SJSA1 (cell line): ENCODE measurements at regions not wholly inside any gene's neighbourhood (a gene's known extent, or its start where the extent isn't known, plus 50 kb on each side); places are given as distances from the start of the nearest gene placed in this dataset.

Experiments
- DNase-seq, 2 experiments: peaks; one replicate each; pipeline ENCODE4 v3.0.0-alpha.2; 2015 to 2020; ENCODE audit warnings: low spot score in 2 of 2, low read depth in 1 of 2
- H3K27ac ChIP-seq: fragments of 250-450 bp; sonication (Bioruptor Pico); 2 replicates; pipeline ENCODE4 v1.5.1; 2020; ENCODE audit warnings: mild to moderate bottlenecking, moderate library complexity
- H3K27me3 ChIP-seq: fragments of 250-450 bp; sonication (Bioruptor Pico); replicated peaks from 2 replicates; pipeline ENCODE4 v1.5.1; 2020; ENCODE audit warnings: mild to moderate bottlenecking, moderate library complexity
- H3K36me3 ChIP-seq: fragments of 250-450 bp; sonication (Bioruptor Pico); 2 replicates; pipeline ENCODE4 v1.5.1; 2020; ENCODE audit warnings: mild to moderate bottlenecking
- H3K4me1 ChIP-seq: fragments of 250-450 bp; sonication (Bioruptor Pico); replicated peaks from 2 replicates; pipeline ENCODE4 v1.6.1; 2021; ENCODE audit warnings: mild to moderate bottlenecking
- H3K4me3 ChIP-seq: fragments of 250-450 bp; sonication (Bioruptor Pico); 2 replicates; pipeline ENCODE4 v1.5.1; 2020; ENCODE audit warnings: mild to moderate bottlenecking
- H3K9me3 ChIP-seq: fragments of 250-450 bp; sonication (Bioruptor Pico); replicated peaks from 2 replicates; pipeline ENCODE4 v1.5.1; 2020; ENCODE audit warnings: mild to moderate bottlenecking

- Histone ChIP-seq H3K9me3 (no peaks in the 10 kb centered on the region), H3K27ac (no peak overlapping the region), H3K36me3 (no peaks in the 10 kb centered on the region), H3K4me3 (no peak overlapping the region), H3K27me3 (0 out of 2 replicates have a peak, but pooled peaks cover 4% of the 10 kb centered on the region), H3K4me1 (no peaks in the 10 kb centered on the region)
- DNase-seq = no peak
Observed at GRCh38 chr12:59164226-59164625, 243.9 kb upstream of the LRIG3 start.

GRCh38 chr12:59158681-59159080 is 238.4 kb upstream of the LRIG3 start:
- no peak for DNase-seq

DNA sequence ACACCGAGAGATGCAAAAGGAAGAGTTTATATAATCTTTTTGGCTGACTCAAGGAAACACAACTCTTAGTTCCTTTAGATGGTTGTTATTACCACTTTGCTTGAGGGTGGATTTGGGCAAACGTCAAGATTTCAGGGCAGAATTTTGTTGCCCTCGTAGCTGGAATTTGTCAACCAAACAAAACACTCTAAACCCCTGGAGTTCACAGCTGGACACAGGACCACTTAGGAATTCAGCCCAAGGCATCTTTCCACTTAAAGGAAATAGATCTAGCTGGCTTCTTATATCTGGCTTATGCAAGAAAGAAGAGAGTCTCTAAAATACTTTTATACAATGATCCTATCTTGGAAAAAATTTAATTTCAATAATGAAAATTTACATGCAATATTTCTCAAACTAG is 237.8 kb upstream of the LRIG3 start:
- H3K4me1 ChIP-seq = peaks cover 2% of the 10 kb centered on the region; the same call in 1 of the 2 replicates
- H3K9me3 ChIP-seq = no peaks in the 10 kb centered on the region
- no peaks in the 10 kb centered on the region for H3K36me3 ChIP-seq
- DNase-seq = no peak
- no peak overlapping the region for H3K4me3 ChIP-seq
- no peaks in the 10 kb centered on the region for H3K27me3 ChIP-seq
- no peak overlapping the region for H3K27ac ChIP-seq

More at GRCh38 chr12:59158681-59159080, 238.4 kb upstream of the LRIG3 start:
- no peaks in the 10 kb centered on the region for H3K9me3 ChIP-seq
- no peak overlapping the region for H3K4me3 ChIP-seq
- H3K27me3 ChIP-seq = no peaks in the 10 kb centered on the region
- no peak overlapping the region for H3K27ac ChIP-seq
- no peaks in the 10 kb centered on the region for H3K4me1 ChIP-seq
- H3K36me3 ChIP-seq = no peaks in the 10 kb centered on the region

- no peak for DNase-seq
- Histone ChIP-seq H3K9me3 (no peaks in the 10 kb centered on the region), H3K27ac (no peak overlapping the region), H3K4me3 (no peak overlapping the region), H3K4me1 (peaks cover 18% of the 10 kb centered on the region), H3K36me3 (no peaks in the 10 kb centered on the region), H3K27me3 (no peaks in the 10 kb centered on the region)
Observed at GRCh38 chr12:59155448-59155847, 235.1 kb upstream of the LRIG3 start.

DNA sequence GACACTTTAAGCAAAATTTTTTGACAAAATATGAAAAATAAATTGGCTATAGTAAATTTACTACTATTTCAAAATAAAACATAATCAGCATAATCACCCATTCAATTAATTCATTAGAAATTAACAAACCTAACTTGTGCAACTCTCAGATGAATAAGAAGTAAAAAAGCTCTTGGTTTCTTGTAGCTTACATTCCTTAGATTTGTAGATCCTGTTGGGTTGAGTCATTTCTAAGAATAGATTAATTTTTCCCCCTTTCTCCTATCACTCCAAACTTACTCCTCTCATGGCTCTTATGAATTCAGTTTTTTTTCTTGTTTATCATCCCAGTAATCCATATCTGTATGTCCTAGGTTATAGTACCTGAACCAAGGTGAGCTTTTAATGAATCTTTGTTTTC is 230.9 kb upstream of the LRIG3 start:
- Histone ChIP-seq H3K4me1 (peaks cover 21% of the 10 kb centered on the region), H3K27me3 (no peaks in the 10 kb centered on the region), H3K9me3 (no peaks in the 10 kb centered on the region), H3K27ac (no peak overlapping the region), H3K36me3 (no peaks in the 10 kb centered on the region), H3K4me3 (no peak overlapping the region)
- peak in 1 of 2 experiments; percentile 30 for DNase-seq

GRCh38 chr12:59149995-59150642 is 229.8 kb upstream of the LRIG3 start:
- Histone ChIP-seq H3K27me3 (no peaks in the 10 kb centered on the region), H3K4me3 (no peak overlapping the region), H3K9me3 (no peaks in the 10 kb centered on the region), H3K36me3 (no peaks in the 10 kb centered on the region), H3K4me1 (peaks cover 21% of the 10 kb centered on the region), H3K27ac (no peak overlapping the region)
- peak in 1 of 2 experiments; percentile 64 for DNase-seq

DNA sequence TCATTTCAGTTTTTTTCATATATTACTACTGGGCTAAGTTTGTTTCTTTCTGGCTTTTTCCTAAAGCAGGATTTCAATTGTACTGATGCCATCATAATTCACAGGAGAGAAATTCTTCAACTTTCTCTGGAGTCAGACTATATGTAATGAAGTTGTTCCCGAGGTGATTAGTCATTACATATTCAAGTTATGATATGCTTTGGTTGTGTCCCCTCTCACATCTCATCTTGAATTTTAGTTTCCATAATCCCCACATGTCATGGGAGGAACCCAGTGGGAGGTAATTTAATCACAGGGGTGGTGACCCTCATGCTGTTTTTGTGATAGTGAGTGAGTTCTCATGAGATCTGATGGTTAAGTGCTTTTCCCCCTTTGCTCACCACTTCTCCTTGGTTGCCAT is 227.5 kb upstream of the LRIG3 start:
- Histone ChIP-seq H3K27ac (no peak overlapping the region), H3K27me3 (no peaks in the 10 kb centered on the region), H3K4me1 (peaks cover 16% of the 10 kb centered on the region), H3K4me3 (no peak overlapping the region), H3K36me3 (no peaks in the 10 kb centered on the region), H3K9me3 (no peaks in the 10 kb centered on the region)
- no peak for DNase-seq

DNA sequence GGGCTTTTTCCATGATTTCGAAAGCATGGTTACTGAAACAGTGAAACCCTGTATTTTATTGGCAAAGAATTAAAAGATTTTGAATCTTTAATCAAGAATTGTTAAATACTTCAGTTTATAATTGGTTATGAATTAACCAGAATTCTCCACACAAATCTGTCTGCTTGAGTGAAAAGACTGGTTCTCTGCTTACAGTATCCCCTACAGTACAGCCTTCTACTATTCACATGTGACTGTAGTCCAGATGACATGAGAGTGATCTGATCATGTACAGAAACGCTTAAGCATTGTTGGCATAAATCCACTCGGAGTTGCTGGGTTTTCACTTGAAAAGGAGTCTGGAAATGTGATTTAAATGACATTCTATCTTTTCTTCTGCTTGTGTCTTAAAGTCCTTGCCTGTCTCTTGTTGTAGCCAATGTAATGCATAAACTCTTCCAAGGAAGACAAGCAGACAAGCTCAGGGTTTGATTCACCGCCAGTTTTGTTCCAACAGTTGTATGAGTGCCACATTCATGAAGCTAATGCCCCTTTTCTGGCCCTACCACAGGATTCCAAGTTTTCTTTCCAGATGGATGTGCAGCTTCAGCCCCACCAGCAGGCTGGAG is 222.0 kb upstream of the LRIG3 start:
- Histone ChIP-seq H3K4me1 (no peaks in the 10 kb centered on the region), H3K27ac (no peak overlapping the region), H3K36me3 (no peaks in the 10 kb centered on the region), H3K9me3 (no peaks in the 10 kb centered on the region), H3K27me3 (no peaks in the 10 kb centered on the region), H3K4me3 (no peak overlapping the region)
- DNase-seq = no peak

DNA sequence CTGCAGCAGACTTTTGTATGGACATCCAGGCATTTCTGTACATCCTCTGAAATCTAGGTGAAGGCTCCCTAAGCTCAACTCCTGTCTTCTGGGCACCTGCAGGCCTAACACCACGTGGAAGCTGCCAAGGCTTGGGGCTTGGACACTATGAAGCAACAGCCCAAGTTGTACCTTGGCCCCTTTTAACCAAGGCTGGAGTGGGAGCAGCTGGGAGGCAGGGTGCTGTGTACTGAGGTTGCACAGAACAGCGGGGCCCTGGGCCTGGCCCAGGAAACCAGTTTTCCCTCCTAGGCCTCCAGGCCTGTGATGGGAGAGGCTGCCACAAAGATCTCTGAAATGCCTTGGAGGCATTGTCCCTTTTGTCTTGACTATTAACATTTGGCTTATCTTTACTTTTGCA is 214.4 kb upstream of the LRIG3 start:
- no peak overlapping the region for H3K27ac ChIP-seq
- H3K4me1 ChIP-seq = no peaks in the 10 kb centered on the region
- H3K27me3 ChIP-seq = no peaks in the 10 kb centered on the region
- H3K36me3 ChIP-seq = no peaks in the 10 kb centered on the region
- no peaks in the 10 kb centered on the region for H3K9me3 ChIP-seq
- no peak overlapping the region for H3K4me3 ChIP-seq
- DNase-seq = no peak

DNA sequence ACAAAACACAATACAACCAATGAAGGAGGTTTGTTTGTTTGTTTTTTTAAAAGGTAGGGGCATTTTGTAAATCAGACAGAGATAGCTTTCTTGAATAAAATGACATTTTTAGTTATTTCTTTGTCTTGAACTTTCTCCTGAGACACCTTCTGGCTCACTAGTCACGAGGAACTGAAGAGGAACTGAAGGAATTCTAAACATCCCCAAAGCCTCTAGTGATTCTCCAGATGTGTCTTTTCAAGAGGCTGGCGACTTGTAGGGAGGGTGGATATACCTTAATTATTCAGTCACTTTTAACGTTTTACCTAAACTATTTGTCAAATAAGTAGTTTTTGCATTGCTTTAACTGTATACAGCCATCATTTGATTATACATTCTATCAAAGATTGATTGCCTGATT is 211.2 kb upstream of the LRIG3 start:
- no peak for DNase-seq
- H3K9me3 ChIP-seq = no peaks in the 10 kb centered on the region
- no peaks in the 10 kb centered on the region for H3K4me1 ChIP-seq
- H3K27ac ChIP-seq = no peak overlapping the region
- no peaks in the 10 kb centered on the region for H3K27me3 ChIP-seq
- H3K4me3 ChIP-seq = no peak overlapping the region
- no peaks in the 10 kb centered on the region for H3K36me3 ChIP-seq

- Histone ChIP-seq H3K9me3 (no peaks in the 10 kb centered on the region), H3K27me3 (no peaks in the 10 kb centered on the region)
- no peak for DNase-seq
Observed at GRCh38 chr12:59122784-59123183, 202.5 kb upstream of the LRIG3 start.

GRCh38 chr12:59121451-59121850 is 201.1 kb upstream of the LRIG3 start:
- no peak for DNase-seq
- Histone ChIP-seq H3K4me3 (no peak overlapping the region), H3K9me3 (no peaks in the 10 kb centered on the region), H3K27me3 (no peaks in the 10 kb centered on the region), H3K4me1 (no peaks in the 10 kb centered on the region), H3K36me3 (no peaks in the 10 kb centered on the region), H3K27ac (no peak overlapping the region)

More at GRCh38 chr12:59122784-59123183, 202.5 kb upstream of the LRIG3 start:
- Histone ChIP-seq H3K4me3 (no peak overlapping the region), H3K36me3 (no peaks in the 10 kb centered on the region), H3K27ac (no peak overlapping the region), H3K4me1 (no peaks in the 10 kb centered on the region)

GRCh38 chr12:59119676-59120075 is 199.4 kb upstream of the LRIG3 start:
- no peaks in the 10 kb centered on the region for H3K36me3 ChIP-seq

DNA sequence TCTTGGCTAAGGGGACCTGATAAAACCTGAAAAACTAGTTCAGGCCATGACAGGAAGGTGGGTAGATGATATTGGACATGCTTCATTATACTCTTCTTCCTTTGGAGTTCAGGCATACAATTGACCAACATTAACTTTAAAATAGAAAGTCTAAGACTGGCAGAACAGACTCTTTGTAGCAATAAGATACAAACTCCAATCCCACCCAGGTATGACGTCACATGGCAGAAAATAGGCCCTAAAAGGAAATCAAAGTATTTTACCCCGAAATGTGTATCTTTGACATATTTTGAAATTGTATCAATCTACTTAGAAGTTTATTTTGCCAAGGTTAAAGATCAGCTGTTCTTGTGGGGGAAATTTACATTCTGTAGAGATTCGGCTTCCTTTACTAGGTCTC is 198.1 kb upstream of the LRIG3 start:
- H3K27ac ChIP-seq = no peak overlapping the region
- no peak for DNase-seq
- no peaks in the 10 kb centered on the region for H3K9me3 ChIP-seq
- no peaks in the 10 kb centered on the region for H3K27me3 ChIP-seq
- H3K4me3 ChIP-seq = no peak overlapping the region
- peaks cover 7% of the 10 kb centered on the region; the same call in 1 of the 2 replicates for H3K4me1 ChIP-seq
- no peaks in the 10 kb centered on the region for H3K36me3 ChIP-seq

More at GRCh38 chr12:59119676-59120075, 199.4 kb upstream of the LRIG3 start:
- H3K9me3 ChIP-seq = no peaks in the 10 kb centered on the region
- peaks cover 5% of the 10 kb centered on the region; the same call in 1 of the 2 replicates for H3K4me1 ChIP-seq
- H3K27me3 ChIP-seq = no peaks in the 10 kb centered on the region
- H3K4me3 ChIP-seq = no peak overlapping the region
- no peak overlapping the region for H3K27ac ChIP-seq
- DNase-seq = no peak
